ENCODE measurements at regions not wholly inside any gene's neighbourhood (a gene's known extent, or its start where the extent isn't known, plus 50 kb on each side); places are given as distances from the start of the nearest gene placed in this dataset.
"Not testable (repeated sequence)": the region's sequence is repeated elsewhere in the genome, so short reads cannot be mapped to it uniquely, and the experiment has no call there.

GRCh38 chr4:59630922-59631321 is 1569.2 kb upstream of the ADGRL3 start:
- DNase-seq: no peak

GRCh38 chr4:59637596-59637995 is 1562.5 kb upstream of the ADGRL3 start:
- DNase-seq: no peak

- DNase-seq: no peak
Measured at GRCh38 chr4:59643682-59644081, 1556.4 kb upstream of the ADGRL3 start.

GRCh38 chr4:59644765-59645164 is 1555.4 kb upstream of the ADGRL3 start:
- no peak for DNase-seq

- DNase-seq: no peak
Measured at GRCh38 chr4:59646082-59646481, 1554.0 kb upstream of the ADGRL3 start.

GRCh38 chr4:59647011-59647410 is 1553.1 kb upstream of the ADGRL3 start:
- no peak for DNase-seq

- no peak for DNase-seq
Measured at GRCh38 chr4:59647500-59647899, 1552.6 kb upstream of the ADGRL3 start.

GRCh38 chr4:59650861-59651260 is 1549.3 kb upstream of the ADGRL3 start:
- no peak for DNase-seq

GRCh38 chr4:59655996-59656395 is 1544.1 kb upstream of the ADGRL3 start:
- no peak for DNase-seq

- DNase-seq: no peak
Measured at GRCh38 chr4:59664771-59665170, 1535.4 kb upstream of the ADGRL3 start.

GRCh38 chr4:59666645-59667044 is 1533.5 kb upstream of the ADGRL3 start:
- no peak for DNase-seq

- DNase-seq: no peak
Measured at GRCh38 chr4:59671037-59671436, 1529.1 kb upstream of the ADGRL3 start.

GRCh38 chr4:59676389-59676788 is 1523.7 kb upstream of the ADGRL3 start:
- no peak for DNase-seq

- not testable (repeated sequence) for DNase-seq
Measured at GRCh38 chr4:59676992-59677391, 1523.1 kb upstream of the ADGRL3 start.

- no peak for DNase-seq
Measured at GRCh38 chr4:59685626-59686025, 1514.5 kb upstream of the ADGRL3 start.

GRCh38 chr4:59689149-59689548 is 1511.0 kb upstream of the ADGRL3 start:
- no peak for DNase-seq

GRCh38 chr4:59695355-59696053 is 1504.6 kb upstream of the ADGRL3 start:
- no peak for DNase-seq

- no peak for DNase-seq
Measured at GRCh38 chr4:59698041-59698440, 1502.1 kb upstream of the ADGRL3 start.

- DNase-seq: no peak
Measured at GRCh38 chr4:59700651-59701050, 1499.5 kb upstream of the ADGRL3 start.

- DNase-seq: no peak
Measured at GRCh38 chr4:59704616-59705015, 1495.5 kb upstream of the ADGRL3 start.

- DNase-seq: no peak
Measured at GRCh38 chr4:59712470-59712869, 1487.7 kb upstream of the ADGRL3 start.

- not testable (repeated sequence) for DNase-seq
Measured at GRCh38 chr4:59724286-59724685, 1475.8 kb upstream of the ADGRL3 start.

- no peak for DNase-seq
Measured at GRCh38 chr4:59727745-59728144, 1472.4 kb upstream of the ADGRL3 start.

- no peak for DNase-seq
Measured at GRCh38 chr4:59728496-59728895, 1471.6 kb upstream of the ADGRL3 start.

GRCh38 chr4:59729321-59729720 is 1470.8 kb upstream of the ADGRL3 start:
- DNase-seq: no peak

Data from NK-92 treated with Interleukin-12 subunit alpha and Interleukin-12 subunit beta, amount 100 ng/mL, for 24 hours (cell line).